Heart left ventricle (tissue), 13 donors: ENCODE measurements at regions not wholly inside any gene's neighbourhood (a gene's known extent, or its start where the extent isn't known, plus 50 kb on each side); places are given as distances from the start of the nearest gene placed in this dataset.

ENCODE experiments used
- CTCF ChIP-seq, 12 donors: fragments of 200-600 bp; sonication (generic) in 4 of 12; IDR thresholded peaks; one replicate each; pipeline versions ENCODE4 v1.5.0 to v1.8.0; 2018 to 2022; ENCODE audit warnings: antibody characterized with exemption in 12 of 12, mild to moderate bottlenecking in 5 of 12
- POLR2A ChIP-seq, 2 donors: fragments of 450-650 bp; IDR thresholded peaks; one replicate each; pipeline ENCODE4 v1.6.1; 2017; ENCODE audit warnings: antibody characterized with exemption in 2 of 2, mild to moderate bottlenecking in 2 of 2, moderate library complexity in 2 of 2
- donor health status: ischemic (EF 13 %, LVEDD 7.1; RV severe dilation, severe dysfunction).
- donor health status: DM: no; HTN: yes; CAD: no.
- donor health status: DM: no; HTN: no; CAD: no.
- donor health status: ischemic (EF 25% LVEDD 6.9; RV normal size, moderate dysfunction).
- donor health status: ischemic (EF 25% LVEDD 5.7; RV mildly dilated, moderate dysfunction).
- donor health status: ischemic (EF 35%, LVEDD 5.7; RV mildly dilated, moderate dysfunction).
- donor health status: nonischemic (EF 11% LVEDD 7.7; RV severe dilation, severe dysfunction).
- donor health status: DM: yes; HTN: yes; CAD: no.
- donor health status: PGD.
- donor health status: ischemic (EF 29% LVEDD 5.4; RV normal size, mild dysfunction).
- donor health status: nonischemic (EF 23%, LVEDD 6.1; RV moderate dilation, normal function).

- TF ChIP-seq CTCF (IDR thresholded peaks at IDR 0.05) (no peak), POLR2A (IDR thresholded peaks at IDR 0.05) (no peak)
These were observed 52.9 kb upstream of the GPR31 start for GRCh38 chr6:167210375-167211294.
